PC-3 (cell line): ENCODE measurements at regions not wholly inside any gene's neighbourhood (a gene's known extent, or its start where the extent isn't known, plus 50 kb on each side); places are given as distances from the start of the nearest gene placed in this dataset.

Experiments
- ATAC-seq: fragments of 200-7000 bp; cut with Tn5 transposase; 2 replicates; pipeline ENCODE4 v1.9.1; 2020; ENCODE audit warnings: mild to moderate bottlenecking, moderate library complexity
- BruUV-seq: library from RNA; stranded (reverse); fragments of 400-500 nt; replicated peaks from 2 replicates; lab custom pipeline; 2021; lab: Mats Ljungman, UMichigan
- CTCF ChIA-PET: fragments of 300-600 bp; sonication (Branson Sonifier 250); formaldehyde crosslinking; loops from one replicate; lab custom pipeline; 2022; ENCODE audit warnings: antibody characterized with exemption; lab: Charles Lee
- POLR2A ChIA-PET: fragments of 300-600 bp; sonication (Branson Sonifier 250); formaldehyde crosslinking; loops from one replicate; lab custom pipeline; 2022; ENCODE audit warnings: antibody characterized with exemption; ENCODE audit not compliant: unreplicated experiment; lab: Charles Lee
- DNase-seq: peaks from one replicate; pipeline ENCODE4 v3.0.0-alpha.2; 2015
- H2AFZ ChIP-seq: fragments of 300-600 bp; sonication (generic); 2 replicates; pipeline ENCODE4 v1.6.0; 2016; ENCODE audit warnings: antibody characterized with exemption, low read length
- H3F3A ChIP-seq: fragments of 300-600 bp; sonication (generic); one replicate; pipeline ENCODE4 v1.6.0; 2017; ENCODE audit warnings: antibody characterized with exemption, low read length, control low read depth, mild to moderate bottlenecking; ENCODE audit not compliant: unreplicated experiment
- H3K27ac ChIP-seq: fragments of 300-600 bp; sonication (generic); 2 replicates; pipeline ENCODE4 v1.5.1; 2016; ENCODE audit warnings: mild to moderate bottlenecking, low read length
- H3K27me3 ChIP-seq: fragments of 300-600 bp; sonication (generic); 2 replicates; pipeline ENCODE4 v1.6.1; 2016; ENCODE audit warnings: low read length, mixed read lengths
- H3K36me3 ChIP-seq: fragments of 300-600 bp; sonication (generic); 2 replicates; pipeline ENCODE4 v1.6.1; 2016; ENCODE audit warnings: low read depth, mixed run types, low read length, mixed read lengths
- H3K4me1 ChIP-seq: fragments of 300-600 bp; sonication (generic); 2 replicates; pipeline ENCODE4 v1.5.1; 2016; ENCODE audit warnings: low read length; ENCODE audit not compliant: insufficient read depth
- H3K4me2 ChIP-seq: fragments of 300-600 bp; sonication (generic); 2 replicates; pipeline ENCODE4 v1.6.0; 2016; ENCODE audit warnings: low read length
- H3K4me3 ChIP-seq: fragments of 300-600 bp; sonication (generic); 2 replicates; pipeline ENCODE4 v1.5.1; 2016; ENCODE audit warnings: mild to moderate bottlenecking, low read length, mixed read lengths
- H3K79me2 ChIP-seq: fragments of 300-600 bp; sonication (generic); 2 replicates; pipeline ENCODE4 v1.6.1; 2017; ENCODE audit warnings: low read length, mixed read lengths
- H3K9ac ChIP-seq: fragments of 300-600 bp; sonication (generic); 2 replicates; pipeline ENCODE4 v1.6.0; 2016; ENCODE audit warnings: mild to moderate bottlenecking, low read length
- H3K9me2 ChIP-seq: fragments of 300-600 bp; sonication (generic); replicated peaks from 2 replicates; pipeline ENCODE4 v1.6.1; 2016; ENCODE audit warnings: mixed run types, low read length, mixed read lengths
- H3K9me3 ChIP-seq: fragments of 300-600 bp; sonication (generic); 2 replicates; pipeline ENCODE4 v1.6.1; 2016; ENCODE audit warnings: low read length, mixed read lengths
- H4K20me1 ChIP-seq: fragments of 300-600 bp; sonication (generic); 2 replicates; pipeline ENCODE4 v1.6.1; 2016; ENCODE audit warnings: low read length, mixed read lengths
- CTCF ChIP-seq: fragments of 300-600 bp; sonication (generic); conservative IDR thresholded peaks from 2 replicates; pipeline ENCODE4 v1.5.1; 2017; ENCODE audit warnings: antibody characterized with exemption, low read depth, mild to moderate bottlenecking, low read length
- EZH2 ChIP-seq: fragments of 300-600 bp; sonication (generic); IDR thresholded peaks from one replicate; pipeline ENCODE4 v1.6.1; 2017; ENCODE audit warnings: antibody characterized with exemption, mild to moderate bottlenecking, low read length; ENCODE audit not compliant: unreplicated experiment
- EZH2phosphoT487 ChIP-seq: fragments of 300-600 bp; sonication (generic); IDR thresholded peaks from 2 replicates; pipeline ENCODE4 v1.6.1; 2018; ENCODE audit warnings: mild to moderate bottlenecking, antibody characterized with exemption, low read length, borderline replicate concordance
- intact Hi-C: fragments of 100-400 bp; cut with micrococcal nuclease; formaldehyde crosslinking; loops from 2 replicates; pipeline ENCODE4 v1.9.0; 2023

DNA sequence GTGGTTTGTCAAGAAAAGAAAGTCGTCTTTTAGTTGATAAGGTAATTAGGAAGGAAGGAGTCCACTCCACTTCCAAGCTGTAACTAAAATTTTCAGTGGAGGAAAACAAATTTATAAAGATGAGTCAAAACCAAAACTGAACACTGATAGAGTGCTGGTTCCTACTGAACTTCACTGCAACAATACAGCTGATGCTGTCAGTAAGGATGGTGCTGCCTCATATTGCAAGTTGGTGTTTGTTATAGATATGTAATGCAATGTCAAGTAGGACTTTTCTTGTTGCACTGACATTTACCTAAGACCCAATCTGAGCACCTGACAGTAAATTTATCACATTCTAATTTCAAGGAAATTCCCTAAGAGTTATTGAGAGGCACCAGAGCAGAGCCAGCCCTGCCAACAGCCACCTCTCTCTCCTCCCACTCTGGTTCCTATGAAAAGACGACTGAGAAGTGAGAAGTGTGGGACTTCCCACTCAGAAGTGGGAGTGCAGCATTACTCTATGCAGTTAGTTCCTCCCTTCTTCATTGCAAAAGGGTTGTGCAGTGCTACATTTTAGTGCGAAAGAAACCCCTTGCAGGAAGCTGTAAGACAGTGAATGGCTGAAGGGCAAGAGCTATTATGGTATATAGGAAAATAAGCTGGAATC is 350.8 kb downstream of the NFIB start:
- CTCF ChIA-PET, result no interaction called here
- POLR2A ChIA-PET, result no interaction called here

GRCh38 chr9:13962006-13962405 is 351.9 kb downstream of the NFIB start:
- Histone ChIP-seq H3K4me2 (no peak overlapping the region), H3K4me3 (no peak overlapping the region), H3K4me1 (no peaks in the 10 kb centered on the region), H3K9ac (no peak overlapping the region), H3K9me3 (no peaks in the 10 kb centered on the region), H3K27ac (no peak overlapping the region), H3K36me3 (no peaks in the 10 kb centered on the region), H3K27me3 (no peaks in the 10 kb centered on the region), H2AFZ (no peak overlapping the region), H3K79me2 (no peaks in the 10 kb centered on the region), H4K20me1 (no peaks in the 10 kb centered on the region), H3F3A (no peaks in the 10 kb centered on the region), H3K9me2 (no peaks in the 10 kb centered on the region)
- TF ChIP-seq EZH2, result no peak
- TF ChIP-seq EZH2phosphoT487, result no peak
- TF ChIP-seq CTCF, result no peak
- DNase-seq, result no peak
- intact Hi-C loops, result no loop called here
- ChIA-PET CTCF (no interaction called here), POLR2A (no interaction called here)
- no peak for ATAC-seq
- no TSS peak for BruUV-seq

More for the DNA sequence above, 350.8 kb downstream of the NFIB start:
- Histone ChIP-seq H3K4me1 (no peaks in the 10 kb centered on the region), H3K36me3 (no peaks in the 10 kb centered on the region), H3K9me2 (no peaks in the 10 kb centered on the region), H3K9me3 (no peaks in the 10 kb centered on the region), H3K79me2 (no peaks in the 10 kb centered on the region), H3K9ac (no peak overlapping the region), H4K20me1 (no peaks in the 10 kb centered on the region), H3K4me3 (no peak overlapping the region), H3K27me3 (no peaks in the 10 kb centered on the region), H3K4me2 (no peak overlapping the region), H3F3A (no peaks in the 10 kb centered on the region), H2AFZ (no peak overlapping the region), H3K27ac (no peak overlapping the region)
- BruUV-seq, result no TSS peak
- DNase-seq (no peak), ATAC-seq (no peak)
- intact Hi-C loops, result no loop called here
- TF ChIP-seq EZH2phosphoT487, result no peak
- TF ChIP-seq EZH2, result no peak
- no peak for TF ChIP-seq CTCF

DNA sequence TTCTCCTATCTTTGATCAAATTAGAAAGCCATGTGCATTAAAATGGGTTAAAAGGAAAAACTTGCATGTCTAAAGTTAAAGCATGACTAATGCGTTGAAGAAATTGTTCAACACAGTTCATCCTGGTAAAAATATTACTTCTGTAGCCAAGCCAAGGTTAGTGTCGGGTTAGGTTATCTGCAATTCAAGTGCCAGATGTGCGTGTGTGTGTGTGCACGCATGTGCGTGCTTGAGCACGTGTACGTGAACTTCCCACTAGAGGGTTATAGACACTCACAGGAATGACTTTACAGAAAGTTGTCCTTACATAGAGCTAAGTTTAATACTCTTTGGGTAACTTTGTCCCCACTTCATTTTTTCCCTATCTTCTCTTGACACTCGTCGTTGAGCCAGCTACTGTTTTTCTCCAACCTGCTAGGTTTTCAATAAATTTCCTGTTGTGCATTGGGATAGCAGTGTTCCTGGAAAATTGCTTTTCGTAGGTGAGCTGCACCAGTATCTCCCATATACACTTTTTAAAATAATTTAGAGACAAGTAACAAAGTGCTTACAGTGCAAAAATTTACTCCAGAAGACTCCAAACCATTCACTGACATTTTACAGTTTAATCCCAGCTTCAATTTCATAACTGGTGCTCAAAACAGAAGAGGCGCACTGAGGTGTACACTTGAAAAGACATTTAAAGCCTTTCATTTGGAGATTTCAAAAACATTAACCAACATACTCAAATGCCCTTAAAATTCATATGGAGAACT is 353.8 kb downstream of the NFIB start:
- DNase-seq, result no peak
- ATAC-seq, result no peak
- no peak overlapping the region for H3K4me2 ChIP-seq
- ChIA-PET POLR2A (no interaction called here), CTCF (no interaction called here)
- no peak overlapping the region for H3K4me3 ChIP-seq
- no peak for TF ChIP-seq EZH2
- no peak for TF ChIP-seq CTCF
- no peak for TF ChIP-seq EZH2phosphoT487
- no TSS peak for BruUV-seq
- H3K9ac ChIP-seq, result no peak overlapping the region
- H3F3A ChIP-seq, result no peaks in the 10 kb centered on the region
- H3K4me1 ChIP-seq, result no peaks in the 10 kb centered on the region
- no peaks in the 10 kb centered on the region for H3K9me3 ChIP-seq
- no peaks in the 10 kb centered on the region for H3K36me3 ChIP-seq
- no peaks in the 10 kb centered on the region for H3K79me2 ChIP-seq
- H2AFZ ChIP-seq, result no peak overlapping the region
- H3K27ac ChIP-seq, result no peak overlapping the region
- H3K9me2 ChIP-seq, result no peaks in the 10 kb centered on the region
- H4K20me1 ChIP-seq, result no peaks in the 10 kb centered on the region
- no peaks in the 10 kb centered on the region for H3K27me3 ChIP-seq
- intact Hi-C loops, result no loop called here
